ENCODE measurements at regions not wholly inside any gene's neighbourhood (a gene's known extent, or its start where the extent isn't known, plus 50 kb on each side); places are given as distances from the start of the nearest gene placed in this dataset.

GRCh38 chr15:98592136-98592535 lies 56.2 kb upstream of the IGF1R start:
- Histone ChIP-seq H3K27me3 (peaks cover 28% of the 10 kb centered on the region), H3K4me1 (peaks cover 0 to 8% (median 0%) of the 10 kb centered on the region in 3 donors), H3K4me3 (no peak overlapping the region), H3K9me3 (no peaks in the 10 kb centered on the region), H3K27ac (no peak overlapping the region), H3K36me3 (no peaks in the 10 kb centered on the region)
- 93% methylated on average over 6 of the region's 12 CpGs; no CpG with 5 or more reads in 1 of the 2 donors for WGBS, 2 donors (ENCODE audit: low coverage in 1 of 2)
- TF ChIP-seq POLR2AphosphoS5 (IDR thresholded peaks at IDR 0.05) = no peak
- TF ChIP-seq CTCF (IDR thresholded peaks at IDR 0.05) = no peak
- no peak for TF ChIP-seq POLR2A (IDR thresholded peaks at IDR 0.05)
- no peak for TF ChIP-seq EP300 (IDR thresholded peaks at IDR 0.05)
- no peak for ATAC-seq

GRCh38 chr15:98596131-98596530 lies 52.2 kb upstream of the IGF1R start:
- Histone ChIP-seq H3K4me3 (no peak overlapping the region), H3K36me3 (no peaks in the 10 kb centered on the region), H3K27ac (no peak overlapping the region), H3K9me3 (no peaks in the 10 kb centered on the region), H3K4me1 (peaks cover 0 to 27% (median 0%) of the 10 kb centered on the region in 3 donors), H3K27me3 (peaks cover 9% of the 10 kb centered on the region)
- TF ChIP-seq EP300 (IDR thresholded peaks at IDR 0.05) (no peak), POLR2A (IDR thresholded peaks at IDR 0.05) (no peak), POLR2AphosphoS5 (IDR thresholded peaks at IDR 0.05) (no peak), CTCF (IDR thresholded peaks at IDR 0.05) (no peak)
- no peak for ATAC-seq
- WGBS, 2 donors (ENCODE audit: low coverage in 1 of 2) = 63 to 80% methylated on average over 1 to 4 of the region's 4 CpGs

GRCh38 chr15:98596885-98597392 lies 51.4 kb upstream of the IGF1R start:
- H3K36me3 ChIP-seq = no peaks in the 10 kb centered on the region
- no peaks in the 10 kb centered on the region for H3K9me3 ChIP-seq
- ATAC-seq = no peak
- H3K4me3 ChIP-seq = no peak overlapping the region
- TF ChIP-seq POLR2AphosphoS5 (IDR thresholded peaks at IDR 0.05) = no peak
- no peak for TF ChIP-seq CTCF (IDR thresholded peaks at IDR 0.05)
- TF ChIP-seq EP300 (IDR thresholded peaks at IDR 0.05) = no peak
- TF ChIP-seq POLR2A (IDR thresholded peaks at IDR 0.05) = no peak
- H3K27me3 ChIP-seq = peaks cover 9% of the 10 kb centered on the region
- H3K4me1 ChIP-seq = peaks cover 0 to 27% (median 0%) of the 10 kb centered on the region in 3 donors
- H3K27ac ChIP-seq = no peak overlapping the region
- WGBS, 2 donors (ENCODE audit: low coverage in 1 of 2) = 12 to 21% methylated on average over 6 of the region's 6 CpGs

GRCh38 chr15:98597666-98598065 lies 50.7 kb upstream of the IGF1R start:
- peaks cover 0 to 27% (median 0%) of the 10 kb centered on the region in 3 donors for H3K4me1 ChIP-seq
- H3K36me3 ChIP-seq = no peaks in the 10 kb centered on the region
- WGBS, 2 donors (ENCODE audit: low coverage in 1 of 2) = 39 to 57% methylated on average over 2 to 4 of the region's 4 CpGs
- no peak overlapping the region for H3K27ac ChIP-seq
- H3K4me3 ChIP-seq = no peak overlapping the region
- H3K9me3 ChIP-seq = no peaks in the 10 kb centered on the region
- peaks cover 8% of the 10 kb centered on the region for H3K27me3 ChIP-seq
- TF ChIP-seq POLR2A (IDR thresholded peaks at IDR 0.05) = no peak
- no peak for TF ChIP-seq POLR2AphosphoS5 (IDR thresholded peaks at IDR 0.05)
- TF ChIP-seq EP300 (IDR thresholded peaks at IDR 0.05) = no peak
- TF ChIP-seq CTCF (IDR thresholded peaks at IDR 0.05) = no peak
- ATAC-seq = no peak

Small RNAs in the stretch of these regions (small RNA-seq; reads per million reads assigned to genes)
- gene AC022523.2 = 0 reads per million in 4 donors
- 0 reads per million in 4 donors for gene RF00026
- gene RNU6-1186P = 0 reads per million in 4 donors

All from gastroesophageal sphincter (tissue), 4 donors.